ENCODE measurements at regions not wholly inside any gene's neighbourhood (a gene's known extent, or its start where the extent isn't known, plus 50 kb on each side); places are given as distances from the start of the nearest gene placed in this dataset.
A peak's percentile ranks its signal among the peaks of the same experiment; 100 is the strongest.

GRCh38 chr16:85451641-85452363 lies 161.3 kb upstream of the GSE1 start:
- DNase-seq (ENCODE audit: low spot score) (no peak), ATAC-seq (no peak)
- intact Hi-C loops (cut with DNase I), result no loop called here

DNA sequence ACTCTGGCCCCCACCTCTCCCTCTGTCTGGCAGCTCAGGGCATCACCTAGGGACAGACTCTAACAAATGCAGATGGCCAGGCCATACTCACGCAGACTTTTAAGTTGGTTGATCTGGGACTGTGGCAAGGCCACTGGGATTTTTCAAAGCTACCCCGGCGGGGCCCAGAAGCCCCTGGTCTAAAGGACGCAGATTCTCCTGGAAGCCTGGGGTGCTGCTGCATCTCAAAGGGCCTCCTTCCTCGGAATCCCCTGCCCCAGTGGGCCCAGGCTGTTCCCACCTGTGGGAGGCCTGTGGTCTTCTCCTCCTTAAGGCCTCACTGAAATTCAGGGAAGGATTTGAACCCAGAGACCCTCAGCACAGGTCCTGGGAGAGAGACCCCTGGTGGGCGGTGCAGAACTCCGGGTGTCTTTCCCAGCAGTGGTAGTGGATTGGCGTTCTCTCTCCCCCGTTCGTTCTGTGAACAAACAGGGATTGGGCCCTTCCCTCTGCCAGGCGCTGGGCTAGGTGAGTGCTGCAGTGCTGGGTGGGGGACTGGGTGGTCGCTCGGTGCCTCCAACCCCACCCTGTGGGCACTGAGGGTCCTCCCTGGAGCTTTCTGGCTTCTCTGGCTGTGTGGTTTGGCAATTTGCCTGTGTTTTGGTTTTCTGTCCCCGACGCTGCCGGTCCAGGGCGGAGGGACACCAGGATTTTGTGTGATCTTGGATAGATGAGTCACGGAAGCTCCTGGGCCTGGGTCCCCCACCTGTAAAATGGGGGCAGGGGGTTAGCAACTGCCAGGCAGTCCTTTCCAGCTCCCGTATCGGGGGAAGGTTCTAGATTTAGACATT lies 160.5 kb upstream of the GSE1 start:
- DNase-seq (ENCODE audit: low spot score), result no peak
- no peak for ATAC-seq
- intact Hi-C loops (cut with DNase I), result no loop called here

DNA sequence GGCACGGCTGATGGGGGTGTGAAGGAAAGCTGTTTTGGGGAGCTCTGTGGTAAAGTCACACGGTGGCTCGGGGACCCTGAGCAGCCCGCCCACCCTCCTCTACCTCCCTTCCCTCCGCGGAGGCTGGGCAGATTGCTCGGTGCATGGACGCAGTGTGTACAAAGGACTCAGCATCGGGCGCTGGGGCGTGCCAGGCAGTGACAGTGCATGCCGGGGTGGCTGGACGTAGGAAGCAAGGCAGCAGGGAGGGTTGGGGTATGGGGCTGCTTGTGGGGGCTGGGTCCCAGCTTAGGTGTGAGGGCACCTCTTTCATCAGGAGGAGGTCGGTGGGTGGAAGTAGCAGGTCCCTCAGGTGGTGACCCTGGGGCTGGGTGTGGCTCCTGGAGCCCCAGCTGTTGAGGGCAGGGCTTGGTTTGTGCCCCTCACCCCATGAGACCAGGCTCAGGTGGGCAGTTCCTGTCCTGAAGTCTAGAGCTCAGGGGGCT lies 159.9 kb upstream of the GSE1 start:
- no peak for ATAC-seq
- intact Hi-C loops (cut with DNase I), result no loop called here

DNA sequence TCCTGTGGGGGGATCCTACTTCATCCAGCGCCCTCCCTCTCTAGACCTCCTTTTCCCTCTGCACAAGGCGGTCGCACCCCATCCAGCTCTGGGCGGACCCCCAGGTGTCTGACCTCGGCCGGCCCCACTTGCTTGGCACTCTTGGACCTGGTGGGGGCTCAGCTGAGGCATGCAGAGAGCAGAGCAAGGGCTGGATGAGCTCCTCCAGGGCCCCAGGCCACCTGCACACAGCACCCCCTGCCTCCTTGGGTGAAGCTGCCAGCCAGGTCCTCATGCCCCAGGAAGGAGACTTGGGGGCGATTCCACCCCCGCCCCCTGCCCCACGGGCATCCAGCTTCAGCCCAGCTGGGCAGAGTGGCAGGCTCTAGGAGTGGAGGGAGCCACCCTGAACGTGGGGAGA lies 159.4 kb upstream of the GSE1 start:
- intact Hi-C loops (cut with DNase I), result no loop called here
- DNase-seq (ENCODE audit: low spot score), result no peak
- no peak for ATAC-seq

More for the DNA sequence above, 159.9 kb upstream of the GSE1 start:
- no peak for DNase-seq (ENCODE audit: low spot score)

DNA sequence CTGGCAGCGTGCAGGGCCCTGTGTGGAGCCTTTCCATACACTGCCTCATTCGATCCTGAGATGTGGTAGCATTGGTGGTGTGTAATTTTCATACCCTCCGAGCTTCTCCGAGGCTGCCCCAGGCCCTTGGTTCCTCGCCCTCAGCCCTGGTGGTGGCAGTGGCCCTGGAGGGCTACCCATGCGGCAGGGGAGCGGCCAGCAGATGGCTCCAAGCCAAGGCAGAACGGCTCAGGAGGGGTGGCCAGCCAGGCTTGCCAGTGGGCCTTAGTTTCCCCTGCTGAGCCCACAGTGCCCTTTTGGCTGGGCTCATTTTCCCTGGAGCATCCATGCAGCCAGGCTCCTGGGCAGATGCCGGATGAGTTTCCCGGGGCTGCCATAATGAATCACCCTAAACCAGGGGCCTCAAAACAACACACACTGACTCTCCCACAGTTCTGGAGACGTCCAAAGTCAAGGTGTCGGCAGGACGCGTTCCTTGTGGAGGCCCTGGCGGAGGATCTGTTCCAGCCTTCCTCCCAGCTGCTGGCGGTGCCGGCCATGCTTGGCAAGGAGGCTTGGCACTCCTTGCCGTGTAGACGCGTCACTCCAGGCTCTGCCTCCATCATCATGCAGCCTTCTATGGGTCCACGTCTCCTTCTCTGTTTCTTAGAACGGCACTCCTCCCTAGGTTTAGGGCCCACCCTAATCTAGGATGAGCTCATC lies 158.8 kb upstream of the GSE1 start:
- DNase-seq (ENCODE audit: low spot score) (no peak), ATAC-seq (no peak)
- intact Hi-C loops (cut with DNase I), result no loop called here

GRCh38 chr16:85455534-85455933 lies 157.6 kb upstream of the GSE1 start:
- ATAC-seq, result no peak
- DNase-seq (ENCODE audit: low spot score), result no peak
- intact Hi-C loops (cut with DNase I), result no loop called here

DNA sequence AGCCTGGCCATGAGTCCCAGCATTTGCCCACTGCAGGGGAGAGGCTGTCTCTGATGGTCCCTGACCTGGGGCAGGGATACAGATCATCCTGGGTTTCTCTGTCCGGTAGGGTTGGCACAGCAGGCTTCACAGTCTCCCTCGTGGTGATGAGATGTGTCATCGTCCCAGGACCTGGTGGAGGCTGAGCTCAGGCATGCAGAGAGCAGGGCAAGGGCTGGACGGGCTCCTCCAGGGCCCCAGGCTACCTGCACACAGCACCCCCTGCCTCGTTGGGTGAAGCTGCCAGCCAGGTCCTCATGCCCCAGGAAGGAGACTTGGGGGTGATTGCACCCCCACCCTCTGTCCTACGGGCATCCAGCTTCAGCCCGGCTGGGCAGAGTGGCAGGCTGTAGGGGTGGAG lies 155.8 kb upstream of the GSE1 start:
- no peak for ATAC-seq
- intact Hi-C loops (cut with DNase I), result no loop called here
- no peak for DNase-seq (ENCODE audit: low spot score)

GRCh38 chr16:85458968-85459367 lies 154.2 kb upstream of the GSE1 start:
- DNase-seq (ENCODE audit: low spot score) (no peak), ATAC-seq (no peak)
- intact Hi-C loops (cut with DNase I), result no loop called here

GRCh38 chr16:85459529-85460251 lies 153.4 kb upstream of the GSE1 start:
- intact Hi-C loops (cut with DNase I), result no loop called here
- peak; percentile 66 for ATAC-seq
- DNase-seq (ENCODE audit: low spot score), result no peak

GRCh38 chr16:85460252-85461021 lies 152.7 kb upstream of the GSE1 start:
- DNase-seq (ENCODE audit: low spot score) (no peak), ATAC-seq (peak; percentile 30)
- intact Hi-C loops (cut with DNase I), result no loop called here

- intact Hi-C loops (cut with DNase I), result no loop called here
- DNase-seq (ENCODE audit: low spot score) (no peak), ATAC-seq (peak; percentile 21)
Measured at GRCh38 chr16:85461022-85461813, 151.9 kb upstream of the GSE1 start.

GRCh38 chr16:85461814-85462713 lies 151.1 kb upstream of the GSE1 start:
- DNase-seq (ENCODE audit: low spot score) (no peak), ATAC-seq (peak; percentile 34)
- intact Hi-C loops (cut with DNase I), result no loop called here

DNA sequence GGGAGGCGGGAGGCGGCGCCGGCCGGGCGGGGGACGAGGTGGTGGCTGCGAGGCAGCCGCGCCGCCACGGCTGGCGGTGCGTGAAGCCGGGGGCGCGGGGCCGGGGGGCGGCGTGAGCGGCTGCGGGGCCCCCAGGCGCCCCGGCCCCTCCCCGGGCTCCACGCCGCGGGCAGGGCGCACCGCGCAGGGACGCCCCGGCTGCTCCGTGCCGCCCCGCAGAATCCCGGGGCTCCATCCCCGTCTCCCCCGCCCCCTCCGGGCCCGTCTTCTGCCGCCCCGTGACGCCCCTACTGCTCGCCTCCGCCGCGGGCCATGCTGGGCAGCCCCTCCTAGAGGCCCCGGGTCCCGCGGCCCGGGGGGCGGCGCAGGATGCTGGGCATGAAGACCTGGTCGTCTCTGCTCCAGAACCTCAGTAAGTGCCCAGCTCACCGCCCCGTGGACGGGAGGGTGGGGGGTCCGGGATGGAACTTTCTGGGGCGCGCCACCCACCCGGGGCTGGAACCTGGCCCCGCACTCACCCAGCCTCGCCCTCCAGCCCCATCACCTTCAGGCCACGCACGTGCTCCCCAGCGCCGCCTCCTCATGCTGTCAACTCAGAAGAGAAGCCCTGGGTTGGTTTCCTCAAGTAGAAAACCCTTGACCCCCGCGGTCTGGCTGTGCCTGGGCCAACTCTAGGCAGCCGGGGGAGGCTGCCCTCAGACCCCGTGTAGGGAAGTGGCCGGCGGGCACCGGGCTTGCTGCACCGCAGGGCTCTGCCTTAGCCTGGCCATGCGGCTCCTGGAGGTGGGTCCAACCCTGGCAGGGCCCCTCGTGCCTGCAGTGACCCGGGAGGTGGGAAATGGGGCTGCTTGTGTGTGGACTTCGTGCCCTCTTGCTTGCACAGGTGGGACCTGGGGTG lies 150.2 kb upstream of the GSE1 start:
- intact Hi-C loops (cut with DNase I), result no loop called here
- ATAC-seq (no peak), DNase-seq (ENCODE audit: low spot score) (no peak)

DNA sequence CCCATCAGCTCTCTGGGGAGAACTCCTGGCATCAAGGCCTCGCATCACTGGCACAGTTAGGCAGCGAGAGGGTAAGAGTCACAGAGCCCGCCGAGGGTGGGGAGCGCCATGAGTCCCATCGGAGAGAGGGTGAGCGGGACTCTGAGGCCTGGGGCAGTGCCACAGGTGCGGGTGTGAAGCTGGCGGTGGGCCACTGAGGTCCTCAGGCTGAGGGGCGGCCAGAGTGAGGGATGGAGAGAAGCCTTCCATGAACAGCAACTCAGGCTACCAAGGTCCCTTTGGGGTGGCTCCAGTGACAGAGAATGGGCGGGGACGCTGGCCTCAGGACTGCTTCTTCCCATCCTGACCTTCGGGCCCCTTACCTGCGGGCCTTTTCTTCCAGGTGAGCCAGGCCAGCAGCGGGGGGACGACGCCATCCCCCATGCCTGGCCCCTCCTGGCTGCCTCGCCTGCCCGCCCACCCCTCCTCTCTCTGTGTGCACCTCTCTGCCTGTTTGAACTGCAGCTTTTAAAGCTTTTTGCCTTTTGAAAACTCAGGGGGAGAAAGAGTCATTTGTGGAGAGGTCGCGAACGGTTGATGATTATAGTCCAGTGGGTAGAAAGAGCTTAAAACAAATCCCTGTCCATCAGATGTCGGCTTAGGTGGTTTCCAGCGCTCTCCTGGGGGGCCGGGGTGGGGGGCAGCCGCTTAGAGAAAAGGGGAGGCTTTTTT lies 149.3 kb upstream of the GSE1 start:
- intact Hi-C loops (cut with DNase I), result no loop called here
- no peak for DNase-seq (ENCODE audit: low spot score)
- no peak for ATAC-seq
